ENCODE measurements at regions not wholly inside any gene's neighbourhood (a gene's known extent, or its start where the extent isn't known, plus 50 kb on each side); places are given as distances from the start of the nearest gene placed in this dataset.

GRCh38 chr6:43929511-43929910 is 159.5 kb downstream of the VEGFA start:
- H3F3A ChIP-seq (replicated peaks; ENCODE audit: insufficient read depth): no peaks in the 10 kb centered on the region
- DNase-seq: no peak
- ChIA-PET POLR2A (interaction anchor here (4.1 kb wide), 1 partner anchor 8 kb away, joined by 30 read pairs; no protein-coding TSS in a partner anchor), CTCF (interaction anchor here (1.2 to 3.8 kb wide), 6 partner anchors 10 to 160 kb away, joined by 3 to 11 read pairs (median 6); partner anchors contain the start of gene VEGFA)
- WGBS (ENCODE audit: low lambda C conversion rate): 100% methylated on average over 2 of the region's 5 CpGs
- H3K4me1 ChIP-seq (ENCODE audit: control insufficient read depth in 1 of 2, insufficient read depth in 2 of 2, low read depth in 1 of 2, low read length in 1 of 2): peaks cover 25 to 79% of the 10 kb centered on the region in 2 experiments
- no peaks in the 10 kb centered on the region for H3K9me3 ChIP-seq
- H3K27ac ChIP-seq (ENCODE audit: low read depth in 2 of 2, low read length in 1 of 2): no peak overlapping the region; a peak in 1 of 4 replicates
- no peaks in the 10 kb centered on the region for H3K9me2 ChIP-seq
- no peak overlapping the region for H3K9ac ChIP-seq
- H3K36me3 ChIP-seq (replicated peaks in 1 of 2; ENCODE audit: control insufficient read depth in 1 of 2, insufficient read depth in 2 of 2, low read length in 1 of 2): no peaks in the 10 kb centered on the region
- H4K20me1 ChIP-seq (ENCODE audit: insufficient read depth): no peaks in the 10 kb centered on the region
- H3K4me2 ChIP-seq: no peak overlapping the region
- no peak for TF ChIP-seq FOXJ3 (CRISPR knock-in tag; IDR thresholded peaks at IDR 0.05)
- TF ChIP-seq RFX5 (IDR thresholded peaks at IDR 0.05; ENCODE audit: low read length): no peak
- no peak for TF ChIP-seq PBX3 (IDR thresholded peaks at IDR 0.05)
- TF ChIP-seq TAF1 (IDR thresholded peaks at IDR 0.05; ENCODE audit: borderline replicate concordance, low read depth, low read length): no peak
- no peak for TF ChIP-seq FOXM1 (IDR thresholded peaks at IDR 0.05; ENCODE audit: low read depth)
- TF ChIP-seq ZBTB33 (IDR thresholded peaks at IDR 0.05; ENCODE audit: borderline replicate concordance, low read depth): no peak
- TF ChIP-seq YY1 (IDR thresholded peaks at IDR 0.05; ENCODE audit: low read depth): no peak
- no peak for TF ChIP-seq ELF1 (IDR thresholded peaks at IDR 0.05)
- TF ChIP-seq RXRA (IDR thresholded peaks at IDR 0.05; ENCODE audit: borderline replicate concordance, low read depth): no peak
- no peak for TF ChIP-seq USF1 (IDR thresholded peaks at IDR 0.05; ENCODE audit: borderline replicate concordance, low read depth)
- no peak for TF ChIP-seq POLR2AphosphoS5 (IDR thresholded peaks at IDR 0.05; ENCODE audit: low read depth, low read length)
- TF ChIP-seq RCOR1 (IDR thresholded peaks at IDR 0.05; ENCODE audit: low read length): no peak
- no peak for TF ChIP-seq SIN3A (IDR thresholded peaks at IDR 0.05; ENCODE audit: borderline replicate concordance, low read depth, low read length)
- TF ChIP-seq NRF1 (IDR thresholded peaks at IDR 0.05; ENCODE audit: low read depth, low read length): no peak
- no peak overlapping the region for H2AFZ ChIP-seq (ENCODE audit: low read depth)
- no peaks in the 10 kb centered on the region for H3K27me3 ChIP-seq (ENCODE audit: insufficient read depth)
- no peaks in the 10 kb centered on the region for H3K79me2 ChIP-seq (ENCODE audit: insufficient read depth)
- H3K4me3 ChIP-seq (ENCODE audit: low read depth in 2 of 2, low read length in 1 of 2): no peak overlapping the region

Measured in SK-N-SH (cell line).